Ishikawa (cell line): ENCODE measurements at regions not wholly inside any gene's neighbourhood (a gene's known extent, or its start where the extent isn't known, plus 50 kb on each side); places are given as distances from the start of the nearest gene placed in this dataset.

Source experiments
- CEBPB ChIP-seq: IDR thresholded peaks from 2 replicates; pipeline ENCODE4 v1.6.1; 2012
- RAD21 ChIP-seq: IDR thresholded peaks from 2 replicates; pipeline ENCODE4 v1.6.1; 2012; ENCODE audit warnings: low read depth

- no peak for TF ChIP-seq CEBPB
- TF ChIP-seq RAD21: no peak
Observed at GRCh38 chr5:145225529-145225928, 609.6 kb downstream of the PRELID2 start.
